ENCODE measurements at regions not wholly inside any gene's neighbourhood (a gene's known extent, or its start where the extent isn't known, plus 50 kb on each side); places are given as distances from the start of the nearest gene placed in this dataset.
"Not testable (repeated sequence)": the region's sequence is repeated elsewhere in the genome, so short reads cannot be mapped to it uniquely, and the experiment has no call there.

- Histone ChIP-seq H3K36me3 (replicated peaks) (no peaks in the 10 kb centered on the region), H3K27ac (no peak overlapping the region), H3K27me3 (replicated peaks) (no peaks in the 10 kb centered on the region), H3K4me3 (ENCODE audit: low read depth, low read length) (no peak overlapping the region)
- in situ Hi-C loops (cut with HindIII; ENCODE audit: low pct_ligation_motif_present, low sequenced_read_pairs): no loop called here
- no peak for DNase-seq
- TF ChIP-seq CTCF (IDR thresholded peaks at IDR 0.05; ENCODE audit: low read depth, low read length, missing control alignments): no peak
Measured at GRCh38 chr4:124070688-124071484, 641.6 kb downstream of the ANKRD50 start.

- DNase-seq; H3K4me3 ChIP-seq (ENCODE audit: low read depth, low read length); H3K27me3 ChIP-seq (replicated peaks); H3K36me3 ChIP-seq (replicated peaks); H3K27ac ChIP-seq; in situ Hi-C loops (cut with HindIII; ENCODE audit: low pct_ligation_motif_present, low sequenced_read_pairs): not testable (repeated sequence)
Measured at GRCh38 chr4:124075276-124075675, 637.3 kb downstream of the ANKRD50 start.

GRCh38 chr4:124079174-124079780 is 633.3 kb downstream of the ANKRD50 start:
- Histone ChIP-seq H3K27me3 (replicated peaks) (no peaks in the 10 kb centered on the region), H3K27ac (no peak overlapping the region), H3K36me3 (replicated peaks) (no peaks in the 10 kb centered on the region), H3K4me3 (ENCODE audit: low read depth, low read length) (no peak overlapping the region)
- in situ Hi-C loops (cut with HindIII; ENCODE audit: low pct_ligation_motif_present, low sequenced_read_pairs): no loop called here
- DNase-seq: no peak
- no peak for TF ChIP-seq CTCF (IDR thresholded peaks at IDR 0.05; ENCODE audit: low read depth, low read length, missing control alignments)

GRCh38 chr4:124083711-124084110 is 628.8 kb downstream of the ANKRD50 start:
- H3K4me3 ChIP-seq (ENCODE audit: low read depth, low read length): no peak overlapping the region
- DNase-seq: no peak
- no peak for TF ChIP-seq CTCF (IDR thresholded peaks at IDR 0.05; ENCODE audit: low read depth, low read length, missing control alignments)
- no peaks in the 10 kb centered on the region for H3K27me3 ChIP-seq (replicated peaks)
- no peaks in the 10 kb centered on the region for H3K36me3 ChIP-seq (replicated peaks)
- in situ Hi-C loops (cut with HindIII; ENCODE audit: low pct_ligation_motif_present, low sequenced_read_pairs): no loop called here
- H3K27ac ChIP-seq: no peak overlapping the region

- no peaks in the 10 kb centered on the region for H3K27me3 ChIP-seq (replicated peaks)
- in situ Hi-C loops (cut with HindIII; ENCODE audit: low pct_ligation_motif_present, low sequenced_read_pairs): no loop called here
- H3K27ac ChIP-seq: no peak overlapping the region
- no peaks in the 10 kb centered on the region for H3K36me3 ChIP-seq (replicated peaks)
- no peak overlapping the region for H3K4me3 ChIP-seq (ENCODE audit: low read depth, low read length)
- no peak for DNase-seq
- TF ChIP-seq CTCF (IDR thresholded peaks at IDR 0.05; ENCODE audit: low read depth, low read length, missing control alignments): no peak
Measured at GRCh38 chr4:124085561-124086180, 626.9 kb downstream of the ANKRD50 start.

GRCh38 chr4:124090021-124090420 is 622.5 kb downstream of the ANKRD50 start:
- DNase-seq: no peak
- in situ Hi-C loops (cut with HindIII; ENCODE audit: low pct_ligation_motif_present, low sequenced_read_pairs): no loop called here
- no peak for TF ChIP-seq CTCF (IDR thresholded peaks at IDR 0.05; ENCODE audit: low read depth, low read length, missing control alignments)
- Histone ChIP-seq H3K27me3 (replicated peaks) (no peaks in the 10 kb centered on the region), H3K36me3 (replicated peaks) (no peaks in the 10 kb centered on the region), H3K4me3 (ENCODE audit: low read depth, low read length) (no peak overlapping the region), H3K27ac (no peak overlapping the region)

Measured in brain microvascular endothelial cell (primary cell).